Daoy (cell line): ENCODE measurements at regions not wholly inside any gene's neighbourhood (a gene's known extent, or its start where the extent isn't known, plus 50 kb on each side); places are given as distances from the start of the nearest gene placed in this dataset.
A peak's percentile ranks its signal among the peaks of the same experiment; 100 is the strongest.
"Not testable (repeated sequence)": the region's sequence is repeated elsewhere in the genome, so short reads cannot be mapped to it uniquely, and the experiment has no call there.

Experiments used
- DNase-seq: peaks from one replicate; pipeline ENCODE4 v3.0.0-alpha.2; 2015; ENCODE audit warnings: low read depth

- no peak for DNase-seq
These were observed 338.0 kb upstream of the KIAA1217 start for GRCh38 chr10:23870651-23871610.

GRCh38 chr10:23872290-23872689 is 336.6 kb upstream of the KIAA1217 start:
- no peak for DNase-seq

- DNase-seq = no peak
These were observed 331.1 kb upstream of the KIAA1217 start for GRCh38 chr10:23877791-23878320.

DNA sequence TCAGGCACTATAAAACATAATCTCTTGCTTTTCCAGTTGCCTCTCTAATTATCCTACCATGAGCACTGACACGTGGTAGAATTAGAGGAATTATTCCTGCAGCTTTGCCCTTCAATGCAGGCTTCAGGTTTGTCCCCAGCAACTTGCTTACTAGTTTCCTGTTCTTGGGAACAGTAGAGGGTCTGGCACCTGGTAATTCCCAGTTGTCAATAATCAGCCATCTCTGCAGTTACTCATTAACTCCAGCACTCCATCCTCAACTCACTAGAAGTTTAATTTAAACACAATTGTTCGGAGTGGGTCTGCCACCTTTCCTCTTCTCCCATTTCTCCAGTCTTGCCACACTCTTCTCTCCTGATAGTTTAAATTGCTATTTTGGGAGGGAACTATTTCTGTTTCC is 324.3 kb upstream of the KIAA1217 start:
- no peak for DNase-seq

DNA sequence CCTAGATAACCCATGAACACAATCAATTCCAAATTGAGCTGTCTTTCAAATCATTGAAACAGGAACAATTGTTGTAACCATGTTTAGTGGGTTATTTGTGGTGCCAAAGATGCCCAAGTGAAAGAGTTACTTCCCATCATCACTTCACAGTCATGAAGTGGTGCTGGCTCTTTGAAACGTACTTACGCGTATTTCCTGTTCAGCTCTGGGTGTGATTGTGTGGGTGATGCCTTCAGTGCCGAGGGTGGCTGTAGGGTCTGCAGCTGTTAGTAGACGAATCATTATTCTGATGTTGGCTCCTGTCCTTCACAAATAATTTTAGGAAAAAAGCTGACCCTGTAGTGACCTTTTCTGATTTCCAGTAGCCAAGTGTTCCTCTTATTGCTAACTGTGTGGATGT is 323.1 kb upstream of the KIAA1217 start:
- no peak for DNase-seq

GRCh38 chr10:23886355-23886754 is 322.6 kb upstream of the KIAA1217 start:
- DNase-seq = peak; percentile 4

GRCh38 chr10:23891301-23891700 is 317.6 kb upstream of the KIAA1217 start:
- no peak for DNase-seq

- DNase-seq = peak; percentile 59
These were observed 316.6 kb upstream of the KIAA1217 start for GRCh38 chr10:23892296-23892695.

DNA sequence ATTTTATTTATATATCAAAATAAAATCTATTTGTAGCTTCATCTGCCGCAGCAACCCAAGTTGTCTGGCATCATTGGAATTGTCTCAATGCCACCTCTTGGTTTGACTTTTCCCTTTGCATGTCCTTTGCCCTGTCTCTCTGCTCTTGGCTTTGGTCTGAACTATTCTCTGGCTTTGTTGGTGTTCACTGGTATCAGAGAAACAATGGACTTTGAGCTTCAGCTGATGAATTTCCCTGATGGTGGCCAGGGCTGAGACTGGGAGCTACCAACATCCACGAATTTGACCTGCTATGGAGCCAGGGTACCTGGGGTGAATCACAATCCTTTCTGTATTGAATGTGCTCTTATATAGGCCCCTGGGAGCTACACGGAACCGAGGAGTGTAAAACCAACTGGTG is 311.7 kb upstream of the KIAA1217 start:
- DNase-seq = no peak

GRCh38 chr10:23897861-23898260 is 311.1 kb upstream of the KIAA1217 start:
- DNase-seq = no peak

DNA sequence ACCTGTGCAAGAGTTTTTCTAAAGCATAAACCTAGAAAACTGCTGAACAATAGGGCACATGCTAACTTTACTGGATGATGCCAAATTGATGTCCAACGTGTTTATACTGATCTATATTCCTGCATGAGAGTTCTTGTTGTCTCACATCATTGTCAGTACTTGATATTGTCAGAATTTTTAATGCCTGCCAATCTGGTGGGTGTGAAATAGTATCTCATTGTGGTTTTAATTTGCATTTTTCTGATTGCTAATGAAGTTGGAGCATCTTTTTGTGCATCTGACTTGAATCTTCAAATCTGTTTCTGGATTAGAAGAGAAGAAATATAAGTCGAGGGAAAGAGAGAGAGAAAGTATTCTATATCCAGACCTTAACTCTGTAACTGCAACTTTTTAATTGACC is 309.8 kb upstream of the KIAA1217 start:
- no peak for DNase-seq

- DNase-seq = no peak
These were observed 298.6 kb upstream of the KIAA1217 start for GRCh38 chr10:23910291-23910690.

- DNase-seq = no peak
These were observed 296.0 kb upstream of the KIAA1217 start for GRCh38 chr10:23912884-23913404.

GRCh38 chr10:23914641-23915040 is 294.3 kb upstream of the KIAA1217 start:
- no peak for DNase-seq

DNA sequence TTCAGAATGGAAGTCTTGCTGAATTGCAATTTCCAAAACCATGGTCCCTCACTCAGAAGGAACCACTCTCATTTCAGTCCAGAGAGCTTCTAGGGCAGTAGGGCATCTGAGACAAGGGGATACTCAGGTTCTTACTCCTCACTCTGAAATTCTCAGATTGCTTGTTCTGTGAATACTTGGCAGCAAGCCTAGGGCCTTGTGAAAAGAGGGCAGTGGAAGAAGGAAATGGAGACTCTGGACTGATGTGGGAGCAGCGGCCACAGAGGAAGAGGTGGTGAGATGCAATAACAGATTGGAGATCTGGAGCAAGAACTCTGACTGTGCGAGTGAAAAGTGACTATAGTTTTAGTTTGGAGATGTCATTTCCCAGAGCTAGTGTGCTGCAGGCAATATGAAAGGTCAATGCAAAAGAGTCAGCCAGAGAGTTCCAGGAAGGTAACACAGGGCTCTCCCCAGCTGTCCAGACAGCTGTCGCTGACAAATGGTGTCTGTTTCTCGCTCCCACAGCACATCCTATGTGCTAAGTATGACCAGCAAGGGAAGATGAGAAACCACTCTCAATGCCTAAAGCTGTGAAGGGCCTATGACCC is 291.6 kb upstream of the KIAA1217 start:
- peak; percentile 26 for DNase-seq

DNA sequence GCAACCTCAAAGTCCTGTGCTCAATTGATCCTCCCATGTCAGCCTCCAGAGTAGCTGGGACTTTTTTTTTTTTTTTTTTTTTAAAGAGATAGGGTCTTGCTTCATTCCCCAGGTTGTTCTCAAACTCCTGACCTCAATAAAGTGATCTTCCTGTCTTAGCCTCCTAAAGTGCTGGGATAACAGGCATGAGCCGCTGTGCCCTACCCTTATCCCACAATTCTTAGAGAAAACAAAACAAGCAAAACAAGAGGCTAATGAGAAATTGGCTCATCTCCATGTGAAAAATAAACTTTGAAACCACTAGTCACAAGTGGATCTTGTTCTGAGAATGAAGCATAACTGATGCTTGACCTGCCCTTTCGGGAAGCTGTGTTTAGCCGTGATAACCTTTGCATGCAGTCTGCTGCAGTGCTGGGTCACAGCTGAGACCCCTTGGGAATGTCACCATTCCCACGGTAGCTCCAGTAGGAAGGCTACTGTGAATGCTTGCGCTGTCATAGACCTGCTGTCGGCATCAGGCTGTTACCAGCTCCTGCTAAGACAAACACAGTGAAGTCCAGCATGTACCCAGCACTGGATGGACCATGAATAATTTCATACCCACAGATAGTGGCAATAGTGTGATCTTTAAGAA is 290.7 kb upstream of the KIAA1217 start:
- DNase-seq = peak; percentile 27

DNA sequence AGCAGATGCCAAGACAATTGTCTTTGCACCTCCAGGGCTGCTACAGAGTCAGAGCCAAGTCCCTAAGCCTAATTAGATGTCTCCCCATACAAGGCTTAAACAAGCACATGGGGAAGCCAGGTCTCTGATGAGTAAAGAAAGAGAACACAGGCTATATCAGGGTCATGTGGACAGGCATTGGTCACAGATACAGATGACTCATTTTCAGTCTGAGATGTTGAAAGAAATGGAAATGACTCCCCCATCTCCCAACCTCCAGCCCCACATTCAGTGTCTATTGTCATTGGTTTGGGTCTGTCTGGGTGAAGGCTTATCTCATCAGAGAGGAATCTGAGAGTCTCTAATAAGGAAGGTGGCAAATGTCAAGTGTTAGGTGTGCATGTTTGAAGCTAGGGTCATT is 290.1 kb upstream of the KIAA1217 start:
- DNase-seq = peak; percentile 72

DNA sequence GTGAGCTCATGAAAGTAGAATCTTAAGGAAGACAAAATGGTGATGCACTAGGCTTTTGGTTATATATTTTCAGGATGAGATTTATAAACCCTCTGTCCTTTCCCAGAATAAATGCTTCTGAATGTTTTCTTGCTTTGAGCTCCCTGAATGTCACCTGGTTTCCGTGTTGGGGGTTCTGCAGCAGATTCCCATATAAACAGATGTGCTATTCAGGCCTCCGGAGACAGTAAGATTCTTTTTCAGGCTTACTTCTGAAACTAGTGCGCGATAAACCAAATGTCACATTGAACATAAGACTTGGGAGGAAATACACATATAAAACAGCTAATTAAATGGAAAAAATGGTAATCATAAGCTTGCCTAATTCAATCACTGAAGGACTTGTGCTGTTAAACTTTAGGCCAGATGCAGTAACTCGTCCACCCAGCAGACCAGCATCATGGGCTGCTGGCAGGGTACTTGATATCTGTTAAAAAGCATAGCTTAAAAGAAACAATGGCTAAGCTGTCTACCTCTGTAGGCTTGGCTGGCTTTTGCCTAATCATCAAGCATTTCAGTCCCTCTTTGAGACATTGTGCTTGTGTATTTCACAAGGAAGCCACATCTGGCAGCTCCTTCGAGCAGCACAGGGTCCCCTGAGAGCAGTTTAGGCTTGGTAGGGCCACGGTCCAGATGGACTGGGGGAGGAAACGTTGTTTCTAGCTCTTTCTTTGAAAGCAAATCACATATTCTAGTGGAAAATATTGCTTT is 281.2 kb upstream of the KIAA1217 start:
- no peak for DNase-seq

- not testable (repeated sequence) for DNase-seq
These were observed 274.9 kb upstream of the KIAA1217 start for GRCh38 chr10:23934023-23934422.

DNA sequence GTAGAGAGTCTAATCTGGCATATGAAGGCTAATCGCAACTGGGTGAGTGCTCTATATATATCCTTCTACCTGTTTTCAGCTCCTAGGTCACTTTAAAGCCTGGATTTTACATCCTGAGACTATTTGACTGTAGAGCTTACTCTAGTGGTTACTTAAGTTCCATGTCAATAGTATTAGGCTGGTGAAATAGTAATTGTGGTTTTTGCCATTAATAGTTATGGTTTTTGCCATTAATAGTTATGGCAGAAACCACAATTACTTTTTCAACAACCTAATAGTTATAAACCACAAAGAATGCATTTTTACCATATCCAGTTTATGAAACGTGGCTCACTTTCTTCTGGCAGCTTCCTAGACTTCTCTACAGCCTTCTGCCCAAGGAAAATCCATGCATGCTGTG is 263.1 kb upstream of the KIAA1217 start:
- no peak for DNase-seq

DNA sequence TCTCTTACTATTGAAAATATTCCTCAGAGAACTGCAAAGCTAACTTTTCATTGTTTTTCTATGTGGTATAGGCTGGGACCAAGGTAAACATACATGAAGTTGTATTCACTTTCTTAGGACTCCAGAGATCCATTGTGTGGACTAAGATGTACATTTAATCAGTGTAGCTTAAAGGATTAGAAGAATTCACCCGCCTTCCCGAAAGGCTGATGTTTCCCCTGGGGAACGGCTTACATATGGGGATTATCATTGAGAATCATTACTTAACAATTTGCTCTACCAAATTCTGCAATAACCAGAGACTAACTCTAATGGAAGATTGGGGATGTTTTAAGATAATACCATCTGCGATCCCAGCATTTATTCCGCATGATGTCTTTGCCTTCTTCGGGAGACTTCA is 257.1 kb upstream of the KIAA1217 start:
- DNase-seq = no peak
